ENCODE measurements at regions not wholly inside any gene's neighbourhood (a gene's known extent, or its start where the extent isn't known, plus 50 kb on each side); places are given as distances from the start of the nearest gene placed in this dataset.

DNA sequence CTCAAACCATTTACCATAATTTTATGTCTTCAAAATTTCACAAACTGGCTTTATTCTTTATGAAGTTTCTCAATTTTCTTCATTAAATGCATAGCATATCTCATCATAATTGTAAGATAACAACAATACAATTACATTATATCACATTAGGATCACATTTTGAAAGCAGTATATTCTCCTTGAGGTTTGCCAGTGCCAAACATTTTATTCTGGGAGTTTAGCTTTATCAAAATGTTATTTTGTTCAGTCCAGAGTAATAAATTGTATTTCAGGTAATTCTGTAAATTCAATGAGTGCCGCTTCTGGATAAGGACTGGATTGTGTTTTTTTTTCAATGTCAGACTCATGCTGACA is 234.6 kb upstream of the MIR17HG start:
- no peak overlapping the region for H3K4me3 Mint-ChIP-seq
- peaks cover 6% of the 10 kb centered on the region for H3K27me3 Mint-ChIP-seq
- H3K27ac Mint-ChIP-seq, result no peak overlapping the region
- no peak for ATAC-seq
- no peaks in the 10 kb centered on the region for H3K9me3 ChIP-seq (ENCODE audit: control insufficient read depth, low read length, poor library complexity, severe bottlenecking)
- no peaks in the 10 kb centered on the region for H3K4me1 Mint-ChIP-seq
- H3K36me3 Mint-ChIP-seq (ENCODE audit: low read depth), result no peaks in the 10 kb centered on the region
- no peak for DNase-seq

DNA sequence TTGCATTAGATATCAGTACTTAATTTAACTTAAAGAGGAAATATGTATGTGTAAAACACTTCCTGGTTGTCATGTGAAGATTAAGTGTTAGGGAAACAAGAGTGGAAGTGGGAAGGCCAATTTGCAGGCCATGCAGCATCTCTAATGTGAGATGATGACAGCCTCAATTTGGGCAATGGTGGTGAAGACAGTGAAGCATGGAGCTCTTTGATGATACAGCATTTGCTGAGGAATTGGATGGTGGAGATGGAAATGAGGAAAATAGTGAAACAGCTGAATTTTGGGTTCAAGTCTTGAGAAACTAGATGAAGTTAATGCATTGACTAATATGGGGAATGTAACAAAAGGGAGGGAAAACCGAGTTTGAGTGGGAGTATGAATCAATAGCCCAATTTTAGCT is 231.7 kb upstream of the MIR17HG start:
- DNase-seq, result no peak
- H3K9me3 ChIP-seq (ENCODE audit: control insufficient read depth, low read length, poor library complexity, severe bottlenecking), result no peaks in the 10 kb centered on the region
- H3K36me3 Mint-ChIP-seq (ENCODE audit: low read depth), result no peaks in the 10 kb centered on the region
- ATAC-seq, result no peak
- H3K27ac Mint-ChIP-seq, result no peak overlapping the region
- H3K27me3 Mint-ChIP-seq, result peaks cover 6% of the 10 kb centered on the region
- H3K4me1 Mint-ChIP-seq, result no peaks in the 10 kb centered on the region
- no peak overlapping the region for H3K4me3 Mint-ChIP-seq

DNA sequence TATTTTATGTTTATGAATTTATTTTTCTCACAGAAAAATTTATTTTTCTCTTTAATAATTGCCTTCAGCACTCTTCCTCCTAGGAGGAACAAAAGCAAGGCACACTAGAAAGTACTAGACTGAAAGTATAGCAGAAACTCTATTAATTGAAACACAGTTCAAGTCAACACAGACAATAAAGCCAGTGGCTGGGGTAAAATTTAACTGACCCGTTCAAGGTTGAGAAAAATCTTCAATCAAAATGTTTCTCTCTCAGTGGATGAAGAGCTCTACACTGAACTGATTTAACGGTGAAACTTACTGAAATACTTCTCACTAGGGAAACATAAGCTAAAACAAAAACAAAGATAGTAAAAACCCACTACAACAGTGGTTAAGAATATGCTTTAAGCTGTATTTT is 230.1 kb upstream of the MIR17HG start:
- ATAC-seq (no peak), DNase-seq (no peak)
- Mint-ChIP-seq H3K36me3 (ENCODE audit: low read depth) (no peaks in the 10 kb centered on the region), H3K4me1 (no peaks in the 10 kb centered on the region), H3K27me3 (no peaks in the 10 kb centered on the region), H3K27ac (no peak overlapping the region), H3K4me3 (no peak overlapping the region)
- no peaks in the 10 kb centered on the region for H3K9me3 ChIP-seq (ENCODE audit: control insufficient read depth, low read length, poor library complexity, severe bottlenecking)

DNA sequence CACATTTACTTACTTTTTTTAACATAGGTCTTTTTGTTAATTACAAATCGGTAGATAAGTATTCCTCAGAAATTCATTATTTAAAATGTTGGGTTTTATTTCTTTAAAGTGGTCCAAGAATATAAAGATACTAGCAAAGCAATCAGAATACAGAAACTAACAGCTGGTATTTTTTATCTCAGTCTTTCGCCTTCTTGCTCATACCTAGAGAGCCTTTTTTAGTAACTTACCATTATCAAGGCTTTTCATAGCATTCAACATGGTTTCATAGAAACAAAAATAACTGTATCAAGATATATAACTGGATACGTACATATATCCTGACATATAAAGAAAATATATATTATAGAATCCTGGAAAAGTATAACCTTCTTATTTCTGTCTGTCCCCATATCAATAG is 227.8 kb upstream of the MIR17HG start:
- no peaks in the 10 kb centered on the region for H3K36me3 Mint-ChIP-seq (ENCODE audit: low read depth)
- DNase-seq (no peak), ATAC-seq (no peak)
- peaks cover 2% of the 10 kb centered on the region for H3K4me1 Mint-ChIP-seq
- no peaks in the 10 kb centered on the region for H3K9me3 ChIP-seq (ENCODE audit: control insufficient read depth, low read length, poor library complexity, severe bottlenecking)
- H3K27ac Mint-ChIP-seq, result no peak overlapping the region
- H3K27me3 Mint-ChIP-seq, result no peaks in the 10 kb centered on the region
- H3K4me3 Mint-ChIP-seq, result no peak overlapping the region

DNA sequence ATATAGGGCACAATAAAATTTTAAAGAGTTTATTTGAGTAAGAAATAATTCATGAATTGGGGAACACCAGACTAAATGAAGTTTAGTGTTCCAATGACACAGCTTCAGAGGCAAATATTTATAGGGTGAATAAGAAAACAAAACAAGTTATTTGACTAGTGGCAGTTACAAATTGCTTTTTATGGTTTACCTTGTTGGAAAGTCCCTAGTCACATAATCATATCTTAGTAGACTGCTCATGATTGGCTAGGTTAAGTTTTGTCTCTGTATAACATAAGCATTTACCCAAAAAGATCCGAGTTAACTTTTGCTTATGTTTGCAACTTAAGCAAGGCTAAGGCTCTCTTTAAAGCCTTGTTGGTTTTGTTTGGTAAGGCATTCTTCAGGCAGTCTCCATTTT is 224.7 kb upstream of the MIR17HG start:
- Mint-ChIP-seq H3K27ac (no peak overlapping the region), H3K4me3 (no peak overlapping the region), H3K4me1 (peaks cover 2% of the 10 kb centered on the region), H3K27me3 (peaks cover 5% of the 10 kb centered on the region), H3K36me3 (ENCODE audit: low read depth) (no peaks in the 10 kb centered on the region)
- ATAC-seq, result no peak
- no peaks in the 10 kb centered on the region for H3K9me3 ChIP-seq (ENCODE audit: control insufficient read depth, low read length, poor library complexity, severe bottlenecking)
- DNase-seq, result no peak

DNA sequence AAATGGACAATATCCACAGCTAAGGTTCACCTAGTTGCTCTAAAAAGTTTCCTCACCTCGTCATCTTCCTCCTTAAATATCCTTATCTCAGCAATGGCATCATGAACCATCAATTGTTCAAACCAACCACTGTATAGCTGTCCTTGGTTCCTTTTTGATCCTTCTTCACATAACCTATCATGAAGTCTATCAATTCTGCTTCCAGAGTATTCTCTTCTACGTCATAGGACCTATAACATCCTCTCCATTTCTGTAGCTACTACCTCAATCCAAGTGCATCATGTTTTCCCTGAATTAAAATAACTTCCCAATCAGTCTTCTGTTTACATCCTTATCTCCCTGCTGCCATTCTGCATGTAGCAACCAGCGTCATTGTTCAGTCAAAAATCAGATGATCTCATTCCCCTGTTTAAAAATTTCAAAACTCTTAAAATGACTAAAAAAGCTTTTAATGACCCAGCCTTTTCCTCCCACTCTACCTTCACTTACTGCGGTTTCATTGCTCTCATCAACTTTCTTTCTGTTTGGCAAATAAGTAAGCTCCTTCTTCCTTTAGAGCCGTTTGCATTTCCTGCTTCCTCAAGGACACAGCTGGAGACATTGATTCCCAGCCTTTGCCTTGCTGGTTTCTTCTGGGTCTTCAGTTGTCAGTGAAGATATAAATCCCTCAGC is 223.9 kb upstream of the MIR17HG start:
- Mint-ChIP-seq H3K27me3 (peaks cover 12% of the 10 kb centered on the region), H3K36me3 (ENCODE audit: low read depth) (no peaks in the 10 kb centered on the region), H3K4me1 (peaks cover 2% of the 10 kb centered on the region), H3K27ac (no peak overlapping the region), H3K4me3 (no peak overlapping the region)
- ATAC-seq (no peak), DNase-seq (no peak)
- H3K9me3 ChIP-seq (ENCODE audit: control insufficient read depth, low read length, poor library complexity, severe bottlenecking), result no peaks in the 10 kb centered on the region

DNA sequence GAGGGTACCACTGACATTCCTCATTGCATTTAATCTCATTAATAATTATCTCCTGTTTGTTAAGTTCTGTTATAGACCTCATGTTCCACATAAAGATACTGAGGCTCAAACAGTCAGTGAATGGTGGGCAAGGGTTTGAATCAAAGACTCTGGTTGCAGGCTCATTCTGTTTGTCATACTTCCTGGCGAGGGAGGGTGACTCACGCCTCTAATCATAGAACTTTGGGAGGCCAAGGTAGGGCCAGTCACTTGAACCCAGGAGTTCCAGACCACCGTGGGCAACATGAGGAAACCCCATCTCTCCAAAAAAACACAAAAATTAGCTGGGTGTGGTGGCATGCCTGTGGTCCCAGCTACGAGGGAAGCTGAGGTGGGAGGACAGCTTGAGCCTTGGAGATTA is 220.7 kb upstream of the MIR17HG start:
- Mint-ChIP-seq H3K36me3 (ENCODE audit: low read depth) (no peaks in the 10 kb centered on the region), H3K27me3 (peaks cover 20% of the 10 kb centered on the region), H3K4me1 (peaks cover 2% of the 10 kb centered on the region), H3K4me3 (no peak overlapping the region), H3K27ac (no peak overlapping the region)
- DNase-seq, result no peak
- no peak for ATAC-seq
- H3K9me3 ChIP-seq (ENCODE audit: control insufficient read depth, low read length, poor library complexity, severe bottlenecking), result no peaks in the 10 kb centered on the region

DNA sequence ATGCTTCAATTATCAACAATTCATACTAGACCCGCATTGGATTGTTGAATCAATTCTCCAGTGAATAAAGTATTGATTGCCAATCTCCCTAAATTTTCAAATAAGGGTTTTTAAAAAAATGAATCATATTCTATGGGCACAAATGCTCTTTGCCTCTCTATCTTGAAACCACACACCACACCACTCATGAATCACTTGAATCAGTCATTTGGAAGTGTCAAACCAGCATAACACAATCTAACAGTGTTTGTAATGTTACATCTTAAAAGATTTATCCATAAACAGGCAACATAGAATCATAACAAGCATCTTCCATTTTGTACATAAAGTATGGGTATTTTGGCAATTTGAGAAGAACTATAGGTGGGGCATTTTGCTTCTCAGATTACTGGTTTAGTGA is 219.5 kb upstream of the MIR17HG start:
- H3K4me1 Mint-ChIP-seq, result peaks cover 2% of the 10 kb centered on the region
- no peaks in the 10 kb centered on the region for H3K9me3 ChIP-seq (ENCODE audit: control insufficient read depth, low read length, poor library complexity, severe bottlenecking)
- no peaks in the 10 kb centered on the region for H3K36me3 Mint-ChIP-seq (ENCODE audit: low read depth)
- no peak overlapping the region for H3K27ac Mint-ChIP-seq
- peaks cover 24% of the 10 kb centered on the region for H3K27me3 Mint-ChIP-seq
- no peak for DNase-seq
- no peak overlapping the region for H3K4me3 Mint-ChIP-seq
- ATAC-seq, result no peak

DNA sequence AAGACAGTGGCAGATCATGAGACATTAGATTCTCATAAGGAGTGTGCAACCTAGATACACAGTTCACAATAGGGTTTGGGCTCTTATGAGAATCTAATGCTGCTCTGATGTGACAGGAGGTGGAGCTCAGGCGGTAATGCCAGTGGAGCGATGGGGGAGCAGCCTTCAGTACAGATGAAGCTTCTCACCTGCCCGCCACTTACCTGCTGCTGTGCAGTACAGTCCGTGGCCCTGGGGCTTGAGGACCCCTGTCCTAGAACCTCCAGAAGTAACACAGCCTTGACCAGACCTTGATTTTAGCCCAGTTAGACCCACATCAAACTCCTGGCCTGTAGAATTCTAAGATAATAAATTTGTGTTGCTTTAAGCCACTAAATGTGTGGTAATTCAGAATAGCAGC is 215.1 kb upstream of the MIR17HG start:
- H3K27me3 Mint-ChIP-seq, result peaks cover 22% of the 10 kb centered on the region
- DNase-seq (no peak), ATAC-seq (no peak)
- H3K9me3 ChIP-seq (ENCODE audit: control insufficient read depth, low read length, poor library complexity, severe bottlenecking), result no peaks in the 10 kb centered on the region
- no peaks in the 10 kb centered on the region for H3K36me3 Mint-ChIP-seq (ENCODE audit: low read depth)
- H3K4me3 Mint-ChIP-seq, result no peak overlapping the region
- no peaks in the 10 kb centered on the region for H3K4me1 Mint-ChIP-seq
- H3K27ac Mint-ChIP-seq, result no peak overlapping the region

DNA sequence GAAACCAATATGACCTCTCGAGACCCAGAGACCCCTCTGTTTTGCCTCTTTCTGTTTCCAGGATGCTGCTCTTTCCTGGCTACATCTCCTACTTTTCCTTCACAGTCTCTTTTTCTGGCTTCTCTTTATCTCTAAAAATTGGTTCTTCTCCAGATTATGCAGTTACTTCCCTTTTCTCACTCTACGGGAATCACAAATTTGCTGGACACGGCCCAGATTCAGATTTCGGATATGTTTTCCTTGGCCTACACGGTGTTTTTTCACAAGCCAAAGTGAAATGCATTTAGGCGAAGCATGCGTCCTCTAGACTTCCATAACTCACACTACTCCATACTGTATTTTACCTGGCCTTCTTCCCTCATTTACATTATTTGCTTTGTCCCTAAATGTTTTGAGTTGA is 214.7 kb upstream of the MIR17HG start:
- no peak for ATAC-seq
- H3K9me3 ChIP-seq (ENCODE audit: control insufficient read depth, low read length, poor library complexity, severe bottlenecking), result no peaks in the 10 kb centered on the region
- Mint-ChIP-seq H3K27ac (no peak overlapping the region), H3K27me3 (peaks cover 20% of the 10 kb centered on the region), H3K4me3 (no peak overlapping the region), H3K36me3 (ENCODE audit: low read depth) (no peaks in the 10 kb centered on the region), H3K4me1 (no peaks in the 10 kb centered on the region)
- DNase-seq, result no peak

DNA sequence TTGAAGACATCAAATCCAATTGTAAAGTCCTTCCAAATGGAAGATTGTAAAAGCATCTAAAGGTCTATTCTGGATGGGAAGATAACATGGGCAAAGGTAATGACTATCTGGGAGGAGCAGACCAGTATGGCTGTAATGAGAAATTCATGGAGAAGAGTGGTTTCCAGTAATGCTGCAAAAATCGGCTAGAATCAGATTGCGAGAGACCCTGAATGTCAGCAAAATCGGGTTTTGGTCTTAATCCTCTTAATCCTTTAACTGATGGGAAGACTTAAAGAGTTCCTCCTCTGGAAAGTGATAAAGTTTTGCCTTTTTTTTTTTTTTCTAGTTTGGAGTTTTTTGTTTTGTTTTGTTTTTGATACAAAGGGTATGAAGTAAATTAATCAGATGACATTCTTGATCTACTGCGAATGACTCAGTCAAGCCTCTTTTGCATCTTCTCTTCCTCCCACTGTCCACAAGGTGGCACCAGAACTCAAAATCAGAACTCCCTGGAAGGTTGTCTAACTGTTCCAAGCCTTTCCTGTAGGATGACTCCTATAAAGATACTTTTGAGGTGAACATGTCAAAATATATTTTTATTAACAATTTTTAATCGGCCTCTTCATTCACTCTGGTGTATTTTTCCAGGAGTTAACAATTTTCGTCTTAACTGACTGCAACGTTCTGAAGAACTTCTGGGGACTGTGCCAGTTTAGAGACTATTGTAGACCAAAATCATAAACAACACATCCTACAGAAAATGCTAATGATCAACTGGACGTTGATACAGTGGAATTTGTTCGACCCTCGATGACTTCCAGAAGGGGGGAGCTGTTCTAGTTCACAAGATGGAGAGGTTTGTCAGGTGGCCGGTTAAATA is 213.3 kb upstream of the MIR17HG start:
- H3K27me3 Mint-ChIP-seq, result peaks cover 11% of the 10 kb centered on the region
- ATAC-seq (no peak), DNase-seq (peak in 1 of 3 donors; percentile 7)
- H3K36me3 Mint-ChIP-seq (ENCODE audit: low read depth), result no peaks in the 10 kb centered on the region
- H3K4me3 Mint-ChIP-seq, result no peak overlapping the region
- no peaks in the 10 kb centered on the region for H3K9me3 ChIP-seq (ENCODE audit: control insufficient read depth, low read length, poor library complexity, severe bottlenecking)
- no peaks in the 10 kb centered on the region for H3K4me1 Mint-ChIP-seq
- no peak overlapping the region for H3K27ac Mint-ChIP-seq

DNA sequence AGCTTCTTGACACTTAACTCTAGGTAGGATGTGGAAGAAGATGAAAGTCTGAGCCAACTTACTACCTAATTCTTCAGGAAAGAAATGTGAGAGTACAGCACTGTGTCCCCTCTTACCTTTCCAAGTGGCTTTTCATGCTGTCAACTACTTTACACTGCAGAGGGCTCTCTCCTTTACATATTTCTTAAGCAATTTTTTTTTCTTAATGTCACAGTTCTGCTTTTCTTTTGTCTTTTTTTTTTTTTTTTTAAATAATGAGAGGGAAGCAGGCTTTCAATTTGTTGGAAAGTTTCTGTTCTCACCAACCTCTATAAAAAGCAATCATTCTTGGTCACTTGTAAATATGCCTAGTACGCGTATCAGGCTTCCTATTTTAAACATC is 212.7 kb upstream of the MIR17HG start:
- Mint-ChIP-seq H3K27me3 (peaks cover 14% of the 10 kb centered on the region), H3K4me3 (no peak overlapping the region)

DNA sequence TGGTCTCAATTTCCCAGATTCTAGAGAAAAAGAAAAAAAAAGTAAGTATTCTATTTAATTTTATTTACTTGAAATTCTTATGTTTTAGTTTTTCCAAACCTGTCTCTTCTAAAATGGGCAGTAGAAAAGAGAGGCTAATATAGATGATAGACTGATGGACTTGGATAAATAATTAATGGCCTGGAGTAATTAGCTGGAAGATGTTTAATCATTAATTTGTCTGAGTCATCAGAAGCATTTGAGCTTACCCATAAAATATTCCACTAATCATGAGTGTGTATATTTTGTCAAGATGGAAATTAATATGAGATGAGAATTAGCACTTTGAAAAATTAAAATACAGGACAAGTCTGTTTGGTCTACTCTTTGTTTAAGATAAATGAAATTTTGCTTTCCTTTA is 212.1 kb upstream of the MIR17HG start:
- H3K4me3 Mint-ChIP-seq, result no peak overlapping the region
- ATAC-seq, result no peak
- peaks cover 11% of the 10 kb centered on the region for H3K27me3 Mint-ChIP-seq
- no peak for DNase-seq
- no peaks in the 10 kb centered on the region for H3K36me3 Mint-ChIP-seq (ENCODE audit: low read depth)
- no peaks in the 10 kb centered on the region for H3K9me3 ChIP-seq (ENCODE audit: control insufficient read depth, low read length, poor library complexity, severe bottlenecking)
- no peaks in the 10 kb centered on the region for H3K4me1 Mint-ChIP-seq
- no peak overlapping the region for H3K27ac Mint-ChIP-seq

More for the DNA sequence above, 212.7 kb upstream of the MIR17HG start:
- Mint-ChIP-seq H3K27ac (no peak overlapping the region), H3K4me1 (no peaks in the 10 kb centered on the region), H3K36me3 (ENCODE audit: low read depth) (no peaks in the 10 kb centered on the region)
- no peaks in the 10 kb centered on the region for H3K9me3 ChIP-seq (ENCODE audit: control insufficient read depth, low read length, poor library complexity, severe bottlenecking)
- DNase-seq, result no peak
- ATAC-seq, result no peak

DNA sequence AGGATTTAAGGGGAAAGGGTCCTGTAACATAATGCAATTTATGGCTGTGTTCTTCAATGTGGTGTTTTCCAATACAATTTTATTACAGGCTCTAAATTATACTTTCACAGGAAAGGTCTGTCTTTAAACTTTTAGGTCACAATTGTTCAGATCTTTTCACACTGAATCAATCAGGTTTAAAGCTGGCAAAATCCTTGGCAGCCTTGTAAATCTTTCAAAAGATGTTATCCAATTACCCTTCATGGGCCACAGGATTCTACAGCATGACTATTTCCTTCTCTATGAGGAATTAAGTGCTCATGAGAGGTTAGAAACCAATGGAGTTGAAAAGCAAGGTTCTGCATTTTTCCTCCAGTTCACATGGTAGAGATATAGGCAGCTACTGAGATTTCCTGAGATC is 211.5 kb upstream of the MIR17HG start:
- H3K36me3 Mint-ChIP-seq (ENCODE audit: low read depth), result no peaks in the 10 kb centered on the region
- no peaks in the 10 kb centered on the region for H3K9me3 ChIP-seq (ENCODE audit: control insufficient read depth, low read length, poor library complexity, severe bottlenecking)
- ATAC-seq, result no peak
- DNase-seq, result no peak
- H3K4me1 Mint-ChIP-seq, result no peaks in the 10 kb centered on the region
- H3K27ac Mint-ChIP-seq, result no peak overlapping the region
- H3K4me3 Mint-ChIP-seq, result no peak overlapping the region
- peaks cover 17% of the 10 kb centered on the region for H3K27me3 Mint-ChIP-seq

Data from T-helper 17 cell (primary cell).